Panc1 (cell line): ENCODE measurements at regions not wholly inside any gene's neighbourhood (a gene's known extent, or its start where the extent isn't known, plus 50 kb on each side); places are given as distances from the start of the nearest gene placed in this dataset.

Source experiments
- ATAC-seq: fragments of 200-7000 bp; cut with Tn5 transposase; 2 replicates; pipeline ENCODE4 v1.9.1; 2020; ENCODE audit warnings: mild to moderate bottlenecking, moderate library complexity
- BruUV-seq: library from RNA; stranded (reverse); fragments of 400-500 nt; replicated peaks from 2 replicates; lab custom pipeline; 2021; lab: Mats Ljungman, UMichigan
- CTCF ChIA-PET: fragments of 300-600 bp; sonication (Branson Sonifier 250); formaldehyde crosslinking; loops from one replicate; lab custom pipeline; 2022; ENCODE audit warnings: antibody characterized with exemption; lab: Charles Lee
- POLR2A ChIA-PET: fragments of 300-600 bp; sonication (Branson Sonifier 250); formaldehyde crosslinking; loops from one replicate; lab custom pipeline; 2022; ENCODE audit warnings: antibody characterized with exemption; lab: Charles Lee
- DNase-seq: peaks from one replicate; pipeline ENCODE4 v3.0.0-alpha.2; 2010; ENCODE audit warnings: low read depth, low spot score
- H3K27ac ChIP-seq: 2 replicates; pipeline ENCODE4 v1.5.1; 2011; ENCODE audit warnings: mild to moderate bottlenecking, low read length, inconsistent platforms
- H3K27me3 ChIP-seq: fragments of 200-500 bp; sonication (Bioruptor generic); 2 replicates; pipeline ENCODE4 v1.6.0; 2014; ENCODE audit warnings: low read length, inconsistent platforms; ENCODE audit not compliant: control insufficient read depth, insufficient read depth
- H3K36me3 ChIP-seq: fragments of 200-500 bp; sonication (Bioruptor generic); 2 replicates; pipeline ENCODE4 v1.5.1; 2014; ENCODE audit warnings: inconsistent platforms, mild to moderate bottlenecking, low read length, moderate library complexity; ENCODE audit not compliant: control insufficient read depth, insufficient read depth
- H3K4me1 ChIP-seq: 2 replicates; pipeline ENCODE4 v1.5.1; 2011; ENCODE audit warnings: inconsistent platforms, mild to moderate bottlenecking, low read length, moderate library complexity; ENCODE audit not compliant: control insufficient read depth, insufficient read depth
- H3K4me3 ChIP-seq, 2 experiments: 2 replicates each; pipeline ENCODE4 v1.5.1; 2011 to 2012; ENCODE audit warnings: low read depth in 2 of 2, low read length in 2 of 2, mild to moderate bottlenecking in 2 of 2, inconsistent platforms in 1 of 2, moderate library complexity in 1 of 2
- H3K9me3 ChIP-seq: fragments of 200-500 bp; sonication (Bioruptor generic); 2 replicates; pipeline ENCODE4 v1.5.1; 2014; ENCODE audit warnings: low read depth, mild to moderate bottlenecking, inconsistent platforms, low read length, moderate library complexity; ENCODE audit not compliant: control insufficient read depth, insufficient read depth
- CTCF ChIP-seq: fragments of 450-650 bp; IDR thresholded peaks from 2 replicates; pipeline ENCODE4 v1.5.1; 2017; ENCODE audit warnings: mild to moderate bottlenecking
- POLR2AphosphoS5 ChIP-seq: IDR thresholded peaks from 2 replicates; pipeline ENCODE4 v1.6.1; 2012; ENCODE audit warnings: mild to moderate bottlenecking, low read depth, low read length, moderate library complexity
- REST ChIP-seq, 2 experiments: IDR thresholded peaks; 2 replicates each; pipeline ENCODE4 v1.6.1; 2011 to 2012; ENCODE audit warnings: low read depth in 2 of 2, control low read depth in 1 of 2, low read length in 1 of 2, mild to moderate bottlenecking in 1 of 2, moderate library complexity in 1 of 2; ENCODE audit not compliant: insufficient read depth in 1 of 2
- SIN3A ChIP-seq: IDR thresholded peaks from 2 replicates; pipeline ENCODE4 v1.6.1; 2012; ENCODE audit warnings: low read depth, mild to moderate bottlenecking, low read length, moderate library complexity, borderline replicate concordance; ENCODE audit not compliant: insufficient read depth
- TCF7L2 ChIP-seq: IDR thresholded peaks from 2 replicates; pipeline ENCODE4 v1.6.1; 2011; ENCODE audit warnings: mild to moderate bottlenecking, low read depth, low read length, inconsistent platforms
- in situ Hi-C: cut with HindIII; loops from 2 replicates; pipeline ENCODE4 v1.10.0; 2016; ENCODE audit warnings: low sequenced_read_pairs, low pct_unique_long_range_greater_than_20kb
- intact Hi-C: fragments of 100-400 bp; cut with micrococcal nuclease; formaldehyde crosslinking; loops from one replicate; pipeline ENCODE4 v1.10.0; 2022; ENCODE audit not compliant: unreplicated experiment

- Histone ChIP-seq H3K4me3 (no peak overlapping the region), H3K9me3 (no peaks in the 10 kb centered on the region), H3K27ac (no peak overlapping the region), H3K36me3 (no peaks in the 10 kb centered on the region), H3K27me3 (no peaks in the 10 kb centered on the region), H3K4me1 (no peaks in the 10 kb centered on the region)
- ChIA-PET CTCF (no interaction called here), POLR2A (interaction anchor here (0.6 kb wide), 1 partner anchor 1310 kb away, joined by 23 read pairs; no protein-coding TSS in a partner anchor)
- BruUV-seq: no TSS peak
- no peak for ATAC-seq
- intact Hi-C loops (no loop called here), in situ Hi-C loops (no loop called here)
- TF ChIP-seq SIN3A (no peak), POLR2AphosphoS5 (no peak), REST (IDR thresholded peaks at IDR 0.05; ENCODE audit: insufficient read depth in 1 of 2, low read depth in 2 of 2, low read length in 1 of 2) (no peak), TCF7L2 (no peak), CTCF (no peak)
- no peak for DNase-seq
These were observed 459.4 kb upstream of the ID4 start for GRCh38 chr6:19377722-19378121.

- POLR2A ChIA-PET: no interaction called here
- H3K27me3 ChIP-seq: no peaks in the 10 kb centered on the region
- DNase-seq: no peak
- H3K4me1 ChIP-seq: no peaks in the 10 kb centered on the region
- BruUV-seq: no TSS peak
- intact Hi-C loops: no loop called here
- H3K27ac ChIP-seq: 0 out of 2 replicates have a peak overlapping the region, but pooled peaks have one; percentile 51
- CTCF ChIA-PET: no interaction called here
- TF ChIP-seq POLR2AphosphoS5: no peak
- no peak for TF ChIP-seq REST (IDR thresholded peaks at IDR 0.05; ENCODE audit: insufficient read depth in 1 of 2, low read depth in 2 of 2, low read length in 1 of 2)
- no peak for TF ChIP-seq SIN3A
- no peak for TF ChIP-seq CTCF
- no peak for TF ChIP-seq TCF7L2
- in situ Hi-C loops: no loop called here
- no peak for ATAC-seq
- H3K36me3 ChIP-seq: no peaks in the 10 kb centered on the region
- no peaks in the 10 kb centered on the region for H3K9me3 ChIP-seq
- H3K4me3 ChIP-seq: no peak overlapping the region
These were observed 456.9 kb upstream of the ID4 start for GRCh38 chr6:19380293-19380692.
